ENCODE measurements at regions not wholly inside any gene's neighbourhood (a gene's known extent, or its start where the extent isn't known, plus 50 kb on each side); places are given as distances from the start of the nearest gene placed in this dataset.

GRCh38 chr1:186566140-186566855 is 105.4 kb upstream of the PDC start:
- TF ChIP-seq REST (IDR thresholded peaks at IDR 0.05; ENCODE audit: unreplicated experiment) (no peak), CTCF (conservative IDR thresholded peaks at IDR 0.05; ENCODE audit: low read depth in 2 of 2) (no peak), POLR2AphosphoS5 (IDR thresholded peaks at IDR 0.05; ENCODE audit: low read depth) (no peak), NANOG (IDR thresholded peaks at IDR 0.05; ENCODE audit: borderline replicate concordance) (no peak), JUNB (IDR thresholded peaks at IDR 0.05; ENCODE audit: unreplicated experiment) (no peak), ETS1 (IDR thresholded peaks at IDR 0.05) (no peak), ZNF462 (CRISPR knock-in tag; IDR thresholded peaks at IDR 0.05) (no peak)
- Histone ChIP-seq H3F3A (replicated peaks; ENCODE audit: low read depth) (no peaks in the 10 kb centered on the region), H4K20me1 (replicated peaks; ENCODE audit: insufficient read depth) (no peaks in the 10 kb centered on the region), H3K79me2 (replicated peaks; ENCODE audit: insufficient read depth) (no peaks in the 10 kb centered on the region), H3K4me2 (no peak overlapping the region), H3K27ac (ENCODE audit: low read depth) (no peak overlapping the region), H3K4me3 (no peak overlapping the region), H3K27me3 (ENCODE audit: insufficient read depth) (no peaks in the 10 kb centered on the region), H2AFZ (no peak overlapping the region), H3K36me3 (ENCODE audit: insufficient read depth) (no peaks in the 10 kb centered on the region), H3K9me2 (ENCODE audit: insufficient read depth) (no peaks in the 10 kb centered on the region), H3K4me1 (ENCODE audit: insufficient read depth) (no peaks in the 10 kb centered on the region)
- H3K27ac Mint-ChIP-seq, result no peak overlapping the region
- no peaks in the 10 kb centered on the region for H3K36me3 Mint-ChIP-seq (ENCODE audit: low read depth)
- no peak for ATAC-seq
- H3K4me1 Mint-ChIP-seq, result no peaks in the 10 kb centered on the region
- no peak for DNase-seq (ENCODE audit: low spot score)
- peaks cover 2% of the 10 kb centered on the region for H3K27me3 Mint-ChIP-seq (ENCODE audit: insufficient read depth, low read depth, poor library complexity)
- no peak overlapping the region for H3K4me3 Mint-ChIP-seq
- no peaks in the 10 kb centered on the region for H3K9me3 Mint-ChIP-seq

Measured in GM23338 (cell line).